SK-N-SH treated with all-trans-retinoic acid at 6 μM for 48 hours (cell line): ENCODE measurements at regions not wholly inside any gene's neighbourhood (a gene's known extent, or its start where the extent isn't known, plus 50 kb on each side); places are given as distances from the start of the nearest gene placed in this dataset.
A peak's percentile ranks its signal among the peaks of the same experiment; 100 is the strongest.

Source experiments
- ATAC-seq: fragments of 200-7000 bp; cut with Tn5 transposase; 3 replicates; pipeline ENCODE4 v1.9.1; 2020; ENCODE audit warnings: mild to moderate bottlenecking, moderate library complexity
- ARNTL ChIP-seq: fragments of 450-650 bp; formaldehyde crosslinking; IDR thresholded peaks from 2 replicates; pipeline ENCODE4 v1.5.0; 2020; ENCODE audit warnings: low read depth, mild to moderate bottlenecking, moderate library complexity, borderline replicate concordance
- BACH2 ChIP-seq: fragments of 250-450 bp; sonication (Bioruptor Pico); IDR thresholded peaks from 2 replicates; pipeline ENCODE4 v1.9.0; 2021; ENCODE audit warnings: mild to moderate bottlenecking, borderline replicate concordance
- CSDC2 ChIP-seq: fragments of 250-450 bp; sonication (Bioruptor Pico); IDR thresholded peaks from 2 replicates; pipeline ENCODE4 v1.5.0; 2020; ENCODE audit warnings: mild to moderate bottlenecking, moderate library complexity
- ESRRG ChIP-seq: fragments of 250-450 bp; sonication (Bioruptor Pico); IDR thresholded peaks from 2 replicates; pipeline ENCODE4 v1.6.1; 2021; ENCODE audit warnings: mild to moderate bottlenecking
- GLIS3 ChIP-seq: fragments of 250-450 bp; sonication (Bioruptor Pico); IDR thresholded peaks from 2 replicates; pipeline ENCODE4 v1.5.0; 2020; ENCODE audit warnings: mild to moderate bottlenecking, moderate library complexity
- ISL1 ChIP-seq: fragments of 250-450 bp; sonication (Bioruptor Pico); IDR thresholded peaks from 2 replicates; pipeline ENCODE4 v2.1.2; 2022; ENCODE audit warnings: mild to moderate bottlenecking, moderate library complexity
- OSR1 ChIP-seq: fragments of 250-450 bp; sonication (Bioruptor Pico); IDR thresholded peaks from 2 replicates; pipeline ENCODE4 v1.8.0; 2022; ENCODE audit warnings: moderate library complexity, mild to moderate bottlenecking, inconsistent platforms
- PATZ1 ChIP-seq: fragments of 250-450 bp; sonication (Bioruptor Pico); IDR thresholded peaks from 2 replicates; pipeline ENCODE4 v1.8.0; 2020; ENCODE audit warnings: mild to moderate bottlenecking, moderate library complexity, borderline replicate concordance
- PPARA ChIP-seq: fragments of 250-450 bp; sonication (Bioruptor Pico); IDR thresholded peaks from 2 replicates; pipeline ENCODE4 v1.5.0; 2020; ENCODE audit warnings: mild to moderate bottlenecking, borderline replicate concordance
- RARB ChIP-seq: fragments of 250-450 bp; sonication (Bioruptor Pico); IDR thresholded peaks from 2 replicates; pipeline ENCODE4 v1.8.0; 2021; ENCODE audit warnings: mild to moderate bottlenecking, moderate library complexity
- SNAI2 ChIP-seq: fragments of 250-450 bp; sonication (Bioruptor Pico); IDR thresholded peaks from 2 replicates; pipeline ENCODE4 v1.5.0; 2020; ENCODE audit warnings: mild to moderate bottlenecking, moderate library complexity
- TCF4 ChIP-seq: fragments of 250-450 bp; sonication (Bioruptor Pico); IDR thresholded peaks from 2 replicates; pipeline ENCODE4 v1.8.0; 2021; ENCODE audit warnings: mild to moderate bottlenecking, moderate library complexity, borderline replicate concordance
- TOX ChIP-seq: fragments of 250-450 bp; sonication (Bioruptor Pico); IDR thresholded peaks from 2 replicates; pipeline ENCODE4 v1.8.0; 2021; ENCODE audit warnings: mild to moderate bottlenecking, moderate library complexity, borderline replicate concordance
- TSHZ2 ChIP-seq: fragments of 250-450 bp; sonication (Bioruptor Pico); IDR thresholded peaks from 2 replicates; pipeline ENCODE4 v1.5.0; 2020; ENCODE audit warnings: mild to moderate bottlenecking, moderate library complexity
- ZC3H10 ChIP-seq: fragments of 250-450 bp; sonication (Bioruptor Pico); IDR thresholded peaks from 2 replicates; pipeline ENCODE4 v1.5.1; 2021; ENCODE audit warnings: mild to moderate bottlenecking, moderate library complexity
- ZFP3 ChIP-seq: fragments of 250-450 bp; sonication (Bioruptor Pico); IDR thresholded peaks from 2 replicates; pipeline ENCODE4 v1.5.0; 2020; ENCODE audit warnings: mild to moderate bottlenecking, moderate library complexity
- ZNF565 ChIP-seq: fragments of 450-650 bp; formaldehyde crosslinking; conservative IDR thresholded peaks from 2 replicates; pipeline ENCODE4 v1.5.0; 2020; ENCODE audit warnings: low read depth, mild to moderate bottlenecking, moderate library complexity
- ZNF70 ChIP-seq: fragments of 450-650 bp; formaldehyde crosslinking; IDR thresholded peaks from 2 replicates; pipeline ENCODE4 v1.5.0; 2020; ENCODE audit warnings: mild to moderate bottlenecking, moderate library complexity
- ZNF8 ChIP-seq: fragments of 450-650 bp; formaldehyde crosslinking; IDR thresholded peaks from 2 replicates; pipeline ENCODE4 v1.5.0; 2020; ENCODE audit warnings: mild to moderate bottlenecking, moderate library complexity
- TF ChIP-seq, protein P1 (sequence below): fragments of 250-450 bp; sonication (Bioruptor Pico); IDR thresholded peaks from 2 replicates; pipeline ENCODE4 v1.8.0; 2021; ENCODE audit warnings: low read depth, mild to moderate bottlenecking, moderate library complexity, borderline replicate concordance
- TF ChIP-seq, protein P2 (sequence below): fragments of 250-450 bp; sonication (Bioruptor Pico); IDR thresholded peaks from 2 replicates; pipeline ENCODE4 v1.5.1; 2020; ENCODE audit warnings: low read depth, mild to moderate bottlenecking, moderate library complexity
- TF ChIP-seq, protein P3 (sequence below): fragments of 250-450 bp; sonication (Bioruptor Pico); IDR thresholded peaks from 2 replicates; pipeline ENCODE4 v1.5.1; 2021; ENCODE audit warnings: mild to moderate bottlenecking, moderate library complexity

GRCh38 chr3:31002730-31003129 lies 108.3 kb upstream of the GADL1 start:
- TF ChIP-seq TCF4 (CRISPR knock-in tag) = no peak
- TF ChIP-seq CSDC2 (CRISPR knock-in tag) = no peak
- TF ChIP-seq, protein P1, sequence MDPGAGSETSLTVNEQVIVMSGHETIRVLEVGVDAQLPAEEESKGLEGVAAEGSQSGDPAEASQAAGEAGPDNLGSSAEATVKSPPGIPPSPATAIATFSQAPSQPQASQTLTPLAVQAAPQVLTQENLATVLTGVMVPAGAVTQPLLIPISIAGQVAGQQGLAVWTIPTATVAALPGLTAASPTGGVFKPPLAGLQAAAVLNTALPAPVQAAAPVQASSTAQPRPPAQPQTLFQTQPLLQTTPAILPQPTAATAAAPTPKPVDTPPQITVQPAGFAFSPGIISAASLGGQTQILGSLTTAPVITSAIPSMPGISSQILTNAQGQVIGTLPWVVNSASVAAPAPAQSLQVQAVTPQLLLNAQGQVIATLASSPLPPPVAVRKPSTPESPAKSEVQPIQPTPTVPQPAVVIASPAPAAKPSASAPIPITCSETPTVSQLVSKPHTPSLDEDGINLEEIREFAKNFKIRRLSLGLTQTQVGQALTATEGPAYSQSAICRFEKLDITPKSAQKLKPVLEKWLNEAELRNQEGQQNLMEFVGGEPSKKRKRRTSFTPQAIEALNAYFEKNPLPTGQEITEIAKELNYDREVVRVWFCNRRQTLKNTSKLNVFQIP (CRISPR knock-in tag) = no peak
- TF ChIP-seq ZC3H10 = no peak
- no peak for TF ChIP-seq TSHZ2 (CRISPR knock-in tag)
- TF ChIP-seq BACH2 = no peak
- TF ChIP-seq ZNF8 (CRISPR knock-in tag) = no peak
- TF ChIP-seq ZNF565 (CRISPR knock-in tag) = no peak
- no peak for TF ChIP-seq OSR1 (CRISPR knock-in tag)
- no peak for TF ChIP-seq GLIS3
- no peak for TF ChIP-seq PATZ1 (CRISPR knock-in tag)
- TF ChIP-seq ISL1 (CRISPR knock-in tag) = no peak
- TF ChIP-seq ZNF70 (CRISPR knock-in tag) = no peak
- no peak for TF ChIP-seq ZFP3 (CRISPR knock-in tag)
- no peak for TF ChIP-seq PPARA (CRISPR knock-in tag)
- TF ChIP-seq ESRRG (CRISPR knock-in tag) = no peak
- TF ChIP-seq SNAI2 (CRISPR knock-in tag) = no peak
- TF ChIP-seq ARNTL (CRISPR knock-in tag) = no peak
- TF ChIP-seq, protein P2, sequence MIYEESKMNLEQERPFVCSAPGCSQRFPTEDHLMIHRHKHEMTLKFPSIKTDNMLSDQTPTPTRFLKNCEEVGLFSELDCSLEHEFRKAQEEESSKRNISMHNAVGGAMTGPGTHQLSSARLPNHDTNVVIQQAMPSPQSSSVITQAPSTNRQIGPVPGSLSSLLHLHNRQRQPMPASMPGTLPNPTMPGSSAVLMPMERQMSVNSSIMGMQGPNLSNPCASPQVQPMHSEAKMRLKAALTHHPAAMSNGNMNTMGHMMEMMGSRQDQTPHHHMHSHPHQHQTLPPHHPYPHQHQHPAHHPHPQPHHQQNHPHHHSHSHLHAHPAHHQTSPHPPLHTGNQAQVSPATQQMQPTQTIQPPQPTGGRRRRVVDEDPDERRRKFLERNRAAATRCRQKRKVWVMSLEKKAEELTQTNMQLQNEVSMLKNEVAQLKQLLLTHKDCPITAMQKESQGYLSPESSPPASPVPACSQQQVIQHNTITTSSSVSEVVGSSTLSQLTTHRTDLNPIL (CRISPR knock-in tag) = no peak
- no peak for TF ChIP-seq TOX (CRISPR knock-in tag)
- no peak for ATAC-seq

DNA sequence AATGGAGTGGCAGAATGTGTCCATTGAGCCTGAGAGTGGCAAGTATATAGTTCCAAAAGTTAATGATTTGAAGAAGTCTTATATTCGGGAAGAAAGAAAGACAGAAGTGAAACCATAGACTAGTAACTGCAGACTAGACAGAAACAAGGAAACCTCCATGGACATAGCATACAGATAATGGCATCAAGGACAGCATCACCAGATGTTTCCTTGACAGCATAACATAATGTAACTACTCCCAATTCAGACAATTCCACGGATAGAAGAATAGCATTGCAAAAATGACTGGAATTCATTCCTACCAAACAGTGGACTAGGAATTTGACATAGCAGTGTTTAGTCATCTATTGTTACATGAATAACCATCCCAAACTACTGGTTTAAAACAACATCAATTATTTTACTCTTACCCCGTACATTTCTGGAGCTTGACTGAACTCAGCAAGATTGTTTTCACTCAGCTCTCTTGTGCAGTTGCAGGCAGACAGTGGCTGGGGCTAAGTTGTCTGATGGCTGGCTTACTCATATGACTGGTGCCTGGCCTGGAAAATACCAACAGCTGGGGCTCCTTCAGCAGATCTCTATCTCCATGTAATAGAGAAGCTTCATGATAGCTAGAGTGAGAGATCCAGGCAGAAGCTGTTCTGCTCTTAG lies 109.7 kb upstream of the GADL1 start:
- peak; percentile 92 for ATAC-seq
- TF ChIP-seq BACH2 = no peak
- no peak for TF ChIP-seq CSDC2 (CRISPR knock-in tag)
- TF ChIP-seq, protein P2 (CRISPR knock-in tag) = no peak
- no peak for TF ChIP-seq ZNF70 (CRISPR knock-in tag)
- TF ChIP-seq ZC3H10 = no peak
- no peak for TF ChIP-seq ISL1 (CRISPR knock-in tag)
- no peak for TF ChIP-seq OSR1 (CRISPR knock-in tag)
- TF ChIP-seq TCF4 (CRISPR knock-in tag) = no peak
- no peak for TF ChIP-seq SNAI2 (CRISPR knock-in tag)
- TF ChIP-seq, protein P1 (CRISPR knock-in tag) = no peak
- TF ChIP-seq ZNF565 (CRISPR knock-in tag) = no peak
- TF ChIP-seq, protein P3, sequence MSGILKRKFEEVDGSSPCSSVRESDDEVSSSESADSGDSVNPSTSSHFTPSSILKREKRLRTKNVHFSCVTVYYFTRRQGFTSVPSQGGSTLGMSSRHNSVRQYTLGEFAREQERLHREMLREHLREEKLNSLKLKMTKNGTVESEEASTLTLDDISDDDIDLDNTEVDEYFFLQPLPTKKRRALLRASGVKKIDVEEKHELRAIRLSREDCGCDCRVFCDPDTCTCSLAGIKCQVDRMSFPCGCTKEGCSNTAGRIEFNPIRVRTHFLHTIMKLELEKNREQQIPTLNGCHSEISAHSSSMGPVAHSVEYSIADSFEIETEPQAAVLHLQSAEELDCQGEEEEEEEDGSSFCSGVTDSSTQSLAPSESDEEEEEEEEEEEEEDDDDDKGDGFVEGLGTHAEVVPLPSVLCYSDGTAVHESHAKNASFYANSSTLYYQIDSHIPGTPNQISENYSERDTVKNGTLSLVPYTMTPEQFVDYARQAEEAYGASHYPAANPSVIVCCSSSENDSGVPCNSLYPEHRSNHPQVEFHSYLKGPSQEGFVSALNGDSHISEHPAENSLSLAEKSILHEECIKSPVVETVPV (CRISPR knock-in tag) = no peak
- TF ChIP-seq TOX (CRISPR knock-in tag) = no peak
- no peak for TF ChIP-seq ZNF8 (CRISPR knock-in tag)
- no peak for TF ChIP-seq PPARA (CRISPR knock-in tag)
- no peak for TF ChIP-seq RARB (CRISPR knock-in tag)
- TF ChIP-seq TSHZ2 (CRISPR knock-in tag) = no peak
